Glutamatergic neuron (in vitro differentiated cells): ENCODE measurements at regions not wholly inside any gene's neighbourhood (a gene's known extent, or its start where the extent isn't known, plus 50 kb on each side); places are given as distances from the start of the nearest gene placed in this dataset.

ENCODE experiments used
- DNase-seq: peaks from one replicate; pipeline ENCODE4 v3.0.0; 2022
- H3K27ac Mint-ChIP-seq: one replicate; pipeline ENCODE4 v1.8.0; 2020; ENCODE audit warnings: mild to moderate bottlenecking, mixed read lengths, inconsistent platforms; ENCODE audit not compliant: unreplicated experiment
- H3K27me3 Mint-ChIP-seq: one replicate; pipeline ENCODE4 v1.8.0; 2020; ENCODE audit warnings: mild to moderate bottlenecking, moderate library complexity, mixed read lengths, inconsistent platforms; ENCODE audit not compliant: unreplicated experiment
- H3K36me3 Mint-ChIP-seq: one replicate; pipeline ENCODE4 v1.8.0; 2020; ENCODE audit warnings: mild to moderate bottlenecking, mixed read lengths, inconsistent platforms; ENCODE audit not compliant: unreplicated experiment
- H3K4me1 Mint-ChIP-seq: one replicate; pipeline ENCODE4 v1.8.0; 2020; ENCODE audit warnings: mild to moderate bottlenecking, low read depth, mixed read lengths, inconsistent platforms; ENCODE audit not compliant: unreplicated experiment
- H3K4me3 Mint-ChIP-seq: one replicate; pipeline ENCODE4 v1.8.0; 2020; ENCODE audit warnings: mild to moderate bottlenecking, mixed read lengths, inconsistent platforms; ENCODE audit not compliant: unreplicated experiment
- H3K9me3 Mint-ChIP-seq: one replicate; pipeline ENCODE4 v1.8.0; 2020; ENCODE audit warnings: mild to moderate bottlenecking, moderate library complexity, mixed read lengths, inconsistent platforms; ENCODE audit not compliant: unreplicated experiment
- TF ChIP-seq, protein P1 (sequence below): fragments of 200-600 bp; sonication (generic); IDR thresholded peaks from one replicate; pipeline ENCODE4 v1.5.0; 2021; ENCODE audit not compliant: partially characterized antibody, unreplicated experiment

DNA sequence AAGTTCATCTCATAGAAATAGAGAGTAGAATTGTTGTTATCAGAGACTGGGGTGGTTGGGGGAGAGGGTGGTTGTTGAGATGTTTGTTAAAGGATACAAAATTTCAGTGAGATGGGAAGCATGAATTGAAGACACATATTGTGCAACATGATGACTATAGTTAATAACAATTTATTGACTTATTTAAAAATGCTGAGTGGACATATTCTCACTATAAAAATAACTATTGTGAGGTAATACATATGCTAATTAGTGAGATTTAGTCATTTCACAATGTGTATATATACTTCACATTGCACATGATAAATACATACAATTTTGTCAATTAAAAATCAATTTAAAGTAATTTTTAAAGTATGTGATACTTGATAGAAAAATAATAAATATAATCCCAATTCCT, 722.5 kb upstream of the CHD1 start:
- Mint-ChIP-seq H3K36me3 (no peaks in the 10 kb centered on the region), H3K9me3 (no peaks in the 10 kb centered on the region), H3K27me3 (peaks cover under 1% of the 10 kb centered on the region), H3K4me1 (peaks cover 7% of the 10 kb centered on the region), H3K4me3 (no peak overlapping the region), H3K27ac (no peak overlapping the region)
- TF ChIP-seq, protein P1, sequence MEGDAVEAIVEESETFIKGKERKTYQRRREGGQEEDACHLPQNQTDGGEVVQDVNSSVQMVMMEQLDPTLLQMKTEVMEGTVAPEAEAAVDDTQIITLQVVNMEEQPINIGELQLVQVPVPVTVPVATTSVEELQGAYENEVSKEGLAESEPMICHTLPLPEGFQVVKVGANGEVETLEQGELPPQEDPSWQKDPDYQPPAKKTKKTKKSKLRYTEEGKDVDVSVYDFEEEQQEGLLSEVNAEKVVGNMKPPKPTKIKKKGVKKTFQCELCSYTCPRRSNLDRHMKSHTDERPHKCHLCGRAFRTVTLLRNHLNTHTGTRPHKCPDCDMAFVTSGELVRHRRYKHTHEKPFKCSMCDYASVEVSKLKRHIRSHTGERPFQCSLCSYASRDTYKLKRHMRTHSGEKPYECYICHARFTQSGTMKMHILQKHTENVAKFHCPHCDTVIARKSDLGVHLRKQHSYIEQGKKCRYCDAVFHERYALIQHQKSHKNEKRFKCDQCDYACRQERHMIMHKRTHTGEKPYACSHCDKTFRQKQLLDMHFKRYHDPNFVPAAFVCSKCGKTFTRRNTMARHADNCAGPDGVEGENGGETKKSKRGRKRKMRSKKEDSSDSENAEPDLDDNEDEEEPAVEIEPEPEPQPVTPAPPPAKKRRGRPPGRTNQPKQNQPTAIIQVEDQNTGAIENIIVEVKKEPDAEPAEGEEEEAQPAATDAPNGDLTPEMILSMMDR: no peak
- DNase-seq: no peak

DNA sequence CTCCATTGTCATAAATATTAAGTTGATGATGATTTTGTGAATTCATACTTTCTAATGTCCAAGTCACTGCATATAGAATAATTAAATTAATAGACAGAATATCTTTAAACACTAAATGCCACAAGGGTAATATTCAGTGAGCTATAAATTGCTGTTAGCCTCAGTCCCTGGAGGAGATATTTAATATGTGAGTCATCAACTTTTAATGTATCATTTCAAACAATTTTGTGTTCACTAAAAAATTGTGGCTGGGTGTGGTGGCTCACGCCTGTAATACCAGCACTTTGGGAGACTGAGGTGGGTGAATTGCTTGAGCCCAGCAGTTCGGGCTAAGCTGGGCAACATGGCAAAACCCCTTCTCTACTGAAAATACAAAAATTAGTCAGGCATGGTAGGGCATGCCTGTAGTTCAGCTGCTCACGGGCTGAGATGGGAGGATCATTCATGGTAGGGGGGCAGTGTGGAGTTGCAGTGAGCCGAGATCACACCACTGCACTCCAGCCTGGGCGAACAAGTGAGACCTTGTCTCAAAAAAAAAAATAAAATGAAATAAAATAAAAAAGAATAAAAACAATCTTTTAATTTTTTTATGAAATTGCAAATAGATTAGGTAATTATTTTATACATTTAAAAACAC, 717.3 kb upstream of the CHD1 start:
- H3K27ac Mint-ChIP-seq: no peak overlapping the region
- H3K4me3 Mint-ChIP-seq: no peak overlapping the region
- H3K4me1 Mint-ChIP-seq: no peaks in the 10 kb centered on the region
- DNase-seq: no peak
- H3K36me3 Mint-ChIP-seq: no peaks in the 10 kb centered on the region
- TF ChIP-seq, protein P1: no peak
- H3K9me3 Mint-ChIP-seq: no peaks in the 10 kb centered on the region
- peaks cover 3% of the 10 kb centered on the region for H3K27me3 Mint-ChIP-seq

- no peak overlapping the region for H3K27ac Mint-ChIP-seq
- no peak for DNase-seq
- peaks cover 3% of the 10 kb centered on the region for H3K27me3 Mint-ChIP-seq
Measured at GRCh38 chr5:99644822-99645221, 716.0 kb upstream of the CHD1 start.

GRCh38 chr5:99640646-99641045, 711.8 kb upstream of the CHD1 start:
- TF ChIP-seq, protein P1: no peak
- Mint-ChIP-seq H3K4me3 (no peak overlapping the region), H3K4me1 (no peaks in the 10 kb centered on the region), H3K9me3 (no peaks in the 10 kb centered on the region), H3K27me3 (no peaks in the 10 kb centered on the region), H3K36me3 (no peaks in the 10 kb centered on the region), H3K27ac (no peak overlapping the region)
- no peak for DNase-seq

More at GRCh38 chr5:99644822-99645221, 716.0 kb upstream of the CHD1 start:
- no peaks in the 10 kb centered on the region for H3K9me3 Mint-ChIP-seq
- H3K4me1 Mint-ChIP-seq: no peaks in the 10 kb centered on the region
- TF ChIP-seq, protein P1: no peak
- no peaks in the 10 kb centered on the region for H3K36me3 Mint-ChIP-seq
- H3K4me3 Mint-ChIP-seq: no peak overlapping the region

GRCh38 chr5:99639905-99640304, 711.1 kb upstream of the CHD1 start:
- H3K27me3 Mint-ChIP-seq: no peaks in the 10 kb centered on the region

More at GRCh38 chr5:99639905-99640304, 711.1 kb upstream of the CHD1 start:
- H3K9me3 Mint-ChIP-seq: no peaks in the 10 kb centered on the region
- no peaks in the 10 kb centered on the region for H3K36me3 Mint-ChIP-seq
- TF ChIP-seq, protein P1: no peak
- H3K4me1 Mint-ChIP-seq: no peaks in the 10 kb centered on the region
- H3K4me3 Mint-ChIP-seq: no peak overlapping the region
- H3K27ac Mint-ChIP-seq: no peak overlapping the region
- DNase-seq: no peak
